ENCODE measurements at regions not wholly inside any gene's neighbourhood (a gene's known extent, or its start where the extent isn't known, plus 50 kb on each side); places are given as distances from the start of the nearest gene placed in this dataset.

GRCh38 chr5:143682929-143683386 is 129.0 kb upstream of the HMHB1 start:
- TF ChIP-seq ELF4 (IDR thresholded peaks at IDR 0.05) (no peak), HDGF (IDR thresholded peaks at IDR 0.05; ENCODE audit: borderline replicate concordance) (no peak), CTBP1 (IDR thresholded peaks at IDR 0.05; ENCODE audit: borderline replicate concordance) (no peak), NFRKB (IDR thresholded peaks at IDR 0.05) (no peak), PKNOX1 (IDR thresholded peaks at IDR 0.05) (no peak), L3MBTL2 (conservative IDR thresholded peaks at IDR 0.05) (no peak), BHLHE40 (IDR thresholded peaks at IDR 0.05; ENCODE audit: borderline replicate concordance) (no peak), LEF1 (IDR thresholded peaks at IDR 0.05; ENCODE audit: borderline replicate concordance) (no peak), FOXK2 (IDR thresholded peaks at IDR 0.05) (no peak), FOXA1 (IDR thresholded peaks at IDR 0.05) (no peak), TARDBP (IDR thresholded peaks at IDR 0.05) (no peak), ZNF384 (IDR thresholded peaks at IDR 0.05) (no peak), SP1 (IDR thresholded peaks at IDR 0.05) (no peak), SUZ12 (IDR thresholded peaks at IDR 0.05) (no peak), ARNT (IDR thresholded peaks at IDR 0.05) (no peak)
- CTCF ChIA-PET: no interaction called here
- DNase-seq (ENCODE audit: extremely low spot score): no peak
- POLR2A ChIA-PET: interaction anchor here (0.7 kb wide), 1 partner anchor 14 kb away, joined by 3 read pairs; no protein-coding TSS in a partner anchor

GRCh38 chr5:143682246-143682905 is 129.6 kb upstream of the HMHB1 start:
- ChIA-PET CTCF (no interaction called here), POLR2A (interaction anchor here (0.7 kb wide), 1 partner anchor 14 kb away, joined by 3 read pairs; no protein-coding TSS in a partner anchor)
- TF ChIP-seq PKNOX1 (IDR thresholded peaks at IDR 0.05): no peak
- DNase-seq (ENCODE audit: extremely low spot score): no peak

GRCh38 chr5:143680672-143681259 is 131.2 kb upstream of the HMHB1 start:
- POLR2A ChIA-PET: interaction anchor here (0.6 kb wide), 1 partner anchor 80 kb away, joined by 3 read pairs; no protein-coding TSS in a partner anchor
- DNase-seq (ENCODE audit: extremely low spot score): no peak
- no peak for TF ChIP-seq LEF1 (IDR thresholded peaks at IDR 0.05; ENCODE audit: borderline replicate concordance)
- no peak for TF ChIP-seq FOXK2 (IDR thresholded peaks at IDR 0.05)
- TF ChIP-seq FOXM1 (IDR thresholded peaks at IDR 0.05; ENCODE audit: borderline replicate concordance): no peak
- no peak for TF ChIP-seq FOXA1 (IDR thresholded peaks at IDR 0.05)
- TF ChIP-seq HDGF (IDR thresholded peaks at IDR 0.05; ENCODE audit: borderline replicate concordance): no peak
- no peak for TF ChIP-seq SP1 (IDR thresholded peaks at IDR 0.05)
- CTCF ChIA-PET: interaction anchor here (0.6 kb wide), 1 partner anchor 90 kb away, joined by 3 read pairs; no protein-coding TSS in a partner anchor

GRCh38 chr5:143679777-143680176 is 132.2 kb upstream of the HMHB1 start:
- no peak for TF ChIP-seq FOXK2 (IDR thresholded peaks at IDR 0.05)
- no peak for TF ChIP-seq HDGF (IDR thresholded peaks at IDR 0.05; ENCODE audit: borderline replicate concordance)
- TF ChIP-seq CTBP1 (IDR thresholded peaks at IDR 0.05; ENCODE audit: borderline replicate concordance): no peak
- no peak for TF ChIP-seq TARDBP (IDR thresholded peaks at IDR 0.05)
- TF ChIP-seq ELF4 (IDR thresholded peaks at IDR 0.05): no peak
- no peak for TF ChIP-seq FOXA1 (IDR thresholded peaks at IDR 0.05)
- TF ChIP-seq SUZ12 (IDR thresholded peaks at IDR 0.05): no peak
- no peak for DNase-seq (ENCODE audit: extremely low spot score)
- ChIA-PET CTCF (no interaction called here), POLR2A (no interaction called here)

- ChIA-PET CTCF (no interaction called here), POLR2A (no interaction called here)
- TF ChIP-seq FOXM1 (IDR thresholded peaks at IDR 0.05; ENCODE audit: borderline replicate concordance) (no peak), L3MBTL2 (conservative IDR thresholded peaks at IDR 0.05) (no peak), FOXK2 (IDR thresholded peaks at IDR 0.05) (no peak)
- DNase-seq (ENCODE audit: extremely low spot score): no peak
These were observed 133.6 kb upstream of the HMHB1 start for GRCh38 chr5:143678148-143678905.

GRCh38 chr5:143677403-143677802 is 134.6 kb upstream of the HMHB1 start:
- DNase-seq (ENCODE audit: extremely low spot score): no peak
- CTCF ChIA-PET: no interaction called here
- POLR2A ChIA-PET: no interaction called here
- no peak for TF ChIP-seq HDGF (IDR thresholded peaks at IDR 0.05; ENCODE audit: borderline replicate concordance)
- TF ChIP-seq NFRKB (IDR thresholded peaks at IDR 0.05): no peak
- TF ChIP-seq ZNF384 (IDR thresholded peaks at IDR 0.05): no peak
- TF ChIP-seq TARDBP (IDR thresholded peaks at IDR 0.05): no peak
- TF ChIP-seq BHLHE40 (IDR thresholded peaks at IDR 0.05; ENCODE audit: borderline replicate concordance): no peak
- TF ChIP-seq ARNT (IDR thresholded peaks at IDR 0.05): no peak
- TF ChIP-seq ELF4 (IDR thresholded peaks at IDR 0.05): no peak
- TF ChIP-seq FOXK2 (IDR thresholded peaks at IDR 0.05): no peak
- TF ChIP-seq L3MBTL2 (conservative IDR thresholded peaks at IDR 0.05): no peak
- no peak for TF ChIP-seq PKNOX1 (IDR thresholded peaks at IDR 0.05)
- no peak for TF ChIP-seq FOXM1 (IDR thresholded peaks at IDR 0.05; ENCODE audit: borderline replicate concordance)
- TF ChIP-seq FOXA1 (IDR thresholded peaks at IDR 0.05): no peak
- TF ChIP-seq SP1 (IDR thresholded peaks at IDR 0.05): no peak
- no peak for TF ChIP-seq LEF1 (IDR thresholded peaks at IDR 0.05; ENCODE audit: borderline replicate concordance)
- TF ChIP-seq CTBP1 (IDR thresholded peaks at IDR 0.05; ENCODE audit: borderline replicate concordance): no peak
- TF ChIP-seq SUZ12 (IDR thresholded peaks at IDR 0.05): no peak
